SK-N-MC (cell line): ENCODE measurements at regions not wholly inside any gene's neighbourhood (a gene's known extent, or its start where the extent isn't known, plus 50 kb on each side); places are given as distances from the start of the nearest gene placed in this dataset.
"Not testable (repeated sequence)": the region's sequence is repeated elsewhere in the genome, so short reads cannot be mapped to it uniquely, and the experiment has no call there.

Source experiments
- DNase-seq: peaks from one replicate; pipeline ENCODE4 v3.0.0-alpha.2; 2011; ENCODE audit warnings: low read depth, low spot score
- H3K27ac ChIP-seq: fragments of 200-600 bp; sonication (generic); 2 replicates; pipeline ENCODE4 v1.5.1; 2016; ENCODE audit warnings: mixed run types
- H3K36me3 ChIP-seq: fragments of 200-600 bp; sonication (generic); 2 replicates; pipeline ENCODE4 v1.6.1; 2017; ENCODE audit warnings: antibody characterized with exemption, low read length, mixed read lengths; ENCODE audit not compliant: insufficient read depth
- H3K4me3 ChIP-seq: fragments of 200-600 bp; sonication (generic); 2 replicates; pipeline ENCODE4 v1.5.1; 2016
- H3K9ac ChIP-seq: fragments of 200-600 bp; sonication (generic); 2 replicates; pipeline ENCODE4 v1.8.0; 2017; ENCODE audit warnings: mixed run types, mixed read lengths; ENCODE audit not compliant: insufficient read length
- H3K9me3 ChIP-seq: fragments of 200-600 bp; sonication (generic); 2 replicates; pipeline ENCODE4 v1.6.1; 2017; ENCODE audit warnings: low read depth, mild to moderate bottlenecking, antibody characterized with exemption, low read length, moderate library complexity, mixed read lengths
- EZH2 ChIP-seq: fragments of 200-600 bp; sonication (generic); IDR thresholded peaks from one replicate; pipeline ENCODE4 v1.6.1; 2017; ENCODE audit warnings: antibody characterized with exemption
- FOXP2 ChIP-seq: optimal IDR thresholded peaks from 2 replicates; pipeline ENCODE3; 2011; ENCODE audit warnings: mild to moderate bottlenecking, moderate library complexity; ENCODE audit not compliant: insufficient read depth; ENCODE audit errors: extremely low read length, control extremely low read depth
- POLR2AphosphoS5 ChIP-seq: IDR thresholded peaks from 2 replicates; pipeline ENCODE4 v1.6.1; 2012; ENCODE audit warnings: mild to moderate bottlenecking, low read depth, low read length, borderline replicate concordance

DNA sequence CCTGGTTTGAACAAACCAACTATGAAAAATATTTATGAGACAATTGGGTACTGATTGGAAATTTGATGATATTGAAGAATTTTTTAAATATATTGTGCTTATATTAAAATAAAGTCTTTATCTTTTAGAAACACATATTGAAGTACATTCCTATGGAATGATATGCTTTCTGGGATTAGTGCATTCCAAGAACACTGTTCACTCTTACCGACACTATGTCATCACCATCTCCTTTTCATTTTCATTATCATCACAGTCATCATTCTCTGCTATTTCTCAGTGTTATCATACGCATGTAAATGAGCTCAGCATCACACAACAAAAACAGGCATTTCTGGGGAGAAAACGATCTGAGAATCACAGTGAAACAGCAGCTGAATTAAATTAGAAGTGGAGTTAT lies 513.3 kb upstream of the CCDC196 start:
- Histone ChIP-seq H3K9ac (no peak overlapping the region), H3K9me3 (no peaks in the 10 kb centered on the region), H3K27ac (no peak overlapping the region), H3K36me3 (no peaks in the 10 kb centered on the region), H3K4me3 (no peak overlapping the region)
- TF ChIP-seq EZH2 = no peak
- no peak for TF ChIP-seq POLR2AphosphoS5
- no peak for TF ChIP-seq FOXP2
- no peak for DNase-seq

- no peak for DNase-seq
- no peak overlapping the region for H3K9ac ChIP-seq
- H3K9me3 ChIP-seq = no peaks in the 10 kb centered on the region
Measured at GRCh38 chr14:65975865-65976264, 510.3 kb upstream of the CCDC196 start.

DNA sequence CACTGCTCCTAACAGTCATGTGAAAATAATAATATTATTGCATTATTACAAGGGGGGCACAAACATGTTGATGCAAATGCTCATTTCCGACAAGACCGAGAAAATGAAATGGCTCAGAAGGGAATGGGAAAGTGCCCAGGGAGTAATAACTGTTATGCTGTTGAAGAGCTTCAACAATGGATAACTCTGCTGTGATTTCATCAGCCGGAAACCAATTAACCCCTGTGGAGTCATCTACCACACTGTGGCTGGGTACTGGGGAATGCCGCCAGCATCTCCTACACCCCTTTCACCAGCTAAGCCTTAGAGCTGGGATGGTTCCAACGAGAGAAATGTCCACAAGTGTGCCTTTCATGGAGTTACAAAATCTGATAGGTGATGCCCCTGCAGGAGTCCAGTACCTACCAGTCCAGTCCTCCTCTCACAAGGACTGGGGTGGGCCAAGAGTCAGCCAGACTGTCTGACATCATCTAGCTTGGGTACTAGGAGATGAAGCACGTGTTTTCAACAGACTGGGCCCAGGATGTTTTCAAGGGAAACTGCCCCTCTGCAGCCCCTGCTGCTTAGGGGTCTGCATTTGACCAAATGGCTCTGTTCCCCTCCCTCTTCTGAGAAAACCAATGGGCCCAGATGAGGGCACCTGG lies 509.3 kb upstream of the CCDC196 start:
- peak; percentile 98 for DNase-seq
- H3K36me3 ChIP-seq = no peaks in the 10 kb centered on the region
- H3K9me3 ChIP-seq = no peaks in the 10 kb centered on the region
- H3K9ac ChIP-seq = peak overlapping the region; percentile 59
- peak overlapping the region; percentile 88 for H3K27ac ChIP-seq
- peak overlapping the region; percentile 71 for H3K4me3 ChIP-seq
- TF ChIP-seq POLR2AphosphoS5 (peak; percentile 73; the same call in 1 of the 2 replicates), EZH2 (no peak), FOXP2 (peak; percentile 57)

More at GRCh38 chr14:65975865-65976264, 510.3 kb upstream of the CCDC196 start:
- Histone ChIP-seq H3K4me3 (peak overlapping the region; percentile 71), H3K36me3 (no peaks in the 10 kb centered on the region), H3K27ac (0 out of 2 replicates have a peak overlapping the region, but pooled peaks have one; percentile 88)
- TF ChIP-seq POLR2AphosphoS5 = no peak
- no peak for TF ChIP-seq FOXP2
- TF ChIP-seq EZH2 = no peak

GRCh38 chr14:65981192-65981843 lies 504.9 kb upstream of the CCDC196 start:
- no peaks in the 10 kb centered on the region for H3K36me3 ChIP-seq
- DNase-seq = no peak
- H3K4me3 ChIP-seq = no peak overlapping the region
- H3K9me3 ChIP-seq = no peaks in the 10 kb centered on the region
- TF ChIP-seq EZH2 = no peak
- no peak for TF ChIP-seq POLR2AphosphoS5
- no peak for TF ChIP-seq FOXP2
- H3K9ac ChIP-seq = no peak overlapping the region
- H3K27ac ChIP-seq = no peak overlapping the region

DNA sequence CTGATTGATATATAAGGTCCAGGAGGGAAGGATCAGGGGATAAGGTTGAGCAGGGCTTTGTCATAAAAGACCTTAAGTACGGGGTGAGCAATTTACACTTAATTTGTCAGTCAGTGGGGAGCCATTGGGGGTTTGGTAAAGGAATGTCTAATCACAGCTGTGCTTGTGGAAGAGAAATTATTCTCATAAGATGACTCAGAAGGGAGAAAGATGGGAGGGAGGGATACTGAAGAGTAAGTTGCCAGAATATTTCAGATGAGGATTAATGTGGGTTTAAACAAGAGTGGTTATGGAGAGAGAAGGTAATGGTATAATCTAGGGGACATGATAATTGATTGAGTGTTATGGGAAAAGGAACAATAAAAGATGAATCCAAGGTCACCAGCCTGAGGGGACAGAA lies 500.1 kb upstream of the CCDC196 start:
- TF ChIP-seq POLR2AphosphoS5 = no peak
- TF ChIP-seq EZH2 = no peak
- TF ChIP-seq FOXP2 = no peak
- Histone ChIP-seq H3K36me3 (no peaks in the 10 kb centered on the region), H3K4me3 (no peak overlapping the region), H3K9me3 (no peaks in the 10 kb centered on the region), H3K27ac (no peak overlapping the region), H3K9ac (no peak overlapping the region)
- no peak for DNase-seq

DNA sequence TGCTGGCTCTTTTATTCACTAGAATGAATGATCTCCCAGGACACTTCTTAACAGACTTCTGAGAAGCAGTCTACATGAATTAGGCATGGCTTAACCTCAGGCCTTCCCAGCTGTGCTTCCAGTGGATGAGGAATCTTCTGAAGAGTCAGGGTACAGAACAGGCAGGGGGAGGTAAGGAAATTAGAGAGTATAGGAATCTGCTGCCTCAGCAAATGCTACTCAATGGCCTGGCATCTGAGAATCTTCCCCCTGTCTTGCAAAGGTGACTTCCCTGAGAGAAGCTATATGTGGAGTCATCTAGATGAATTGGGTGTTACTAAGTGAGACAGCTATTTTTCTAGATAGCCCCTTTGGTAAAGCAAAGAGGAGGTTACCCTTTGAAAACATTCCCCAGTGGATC lies 496.2 kb upstream of the CCDC196 start:
- H3K36me3 ChIP-seq = no peaks in the 10 kb centered on the region
- TF ChIP-seq FOXP2 (no peak), POLR2AphosphoS5 (no peak)
- H3K9me3 ChIP-seq = no peaks in the 10 kb centered on the region
- H3K4me3 ChIP-seq = no peak overlapping the region
- H3K9ac ChIP-seq = no peak overlapping the region
- DNase-seq = no peak
- no peak overlapping the region for H3K27ac ChIP-seq

- H3K27ac ChIP-seq = no peak overlapping the region
- H3K9me3 ChIP-seq = no peaks in the 10 kb centered on the region
- H3K4me3 ChIP-seq = no peak overlapping the region
- TF ChIP-seq POLR2AphosphoS5 (no peak), FOXP2 (no peak), EZH2 (no peak)
- no peaks in the 10 kb centered on the region for H3K36me3 ChIP-seq
- DNase-seq = no peak
- no peak overlapping the region for H3K9ac ChIP-seq
Measured at GRCh38 chr14:65991104-65991503, 495.1 kb upstream of the CCDC196 start.

DNA sequence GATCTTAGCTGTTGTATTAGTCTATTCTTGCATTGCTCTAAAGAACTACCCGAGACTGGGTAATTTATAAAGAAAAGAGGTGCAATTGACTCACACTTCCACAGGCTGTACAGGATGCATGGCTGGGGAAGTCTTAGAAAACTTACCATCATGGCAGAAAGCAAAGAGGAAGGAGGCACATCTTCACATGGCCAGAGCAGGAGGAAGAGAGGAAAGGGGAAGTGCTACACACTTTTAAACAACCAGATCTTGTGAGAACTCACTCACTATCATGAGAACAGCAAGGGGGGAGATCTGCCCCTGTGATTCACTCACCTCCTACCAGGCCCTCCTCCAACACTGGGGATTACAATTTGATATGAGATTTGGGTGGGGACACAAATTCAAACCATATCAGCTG lies 494.2 kb upstream of the CCDC196 start:
- not testable (repeated sequence) for H3K36me3 ChIP-seq, H3K9ac ChIP-seq, DNase-seq, H3K4me3 ChIP-seq, H3K9me3 ChIP-seq, H3K27ac ChIP-seq

- Histone ChIP-seq H3K9me3 (no peaks in the 10 kb centered on the region), H3K9ac (no peak overlapping the region), H3K36me3 (no peaks in the 10 kb centered on the region), H3K4me3 (no peak overlapping the region), H3K27ac (no peak overlapping the region)
- TF ChIP-seq FOXP2 (no peak), POLR2AphosphoS5 (no peak), EZH2 (no peak)
- no peak for DNase-seq
Measured at GRCh38 chr14:65993103-65993502, 493.1 kb upstream of the CCDC196 start.
